ENCODE measurements at regions not wholly inside any gene's neighbourhood (a gene's known extent, or its start where the extent isn't known, plus 50 kb on each side); places are given as distances from the start of the nearest gene placed in this dataset.
"Not testable (repeated sequence)": the region's sequence is repeated elsewhere in the genome, so short reads cannot be mapped to it uniquely, and the experiment has no call there.

DNA sequence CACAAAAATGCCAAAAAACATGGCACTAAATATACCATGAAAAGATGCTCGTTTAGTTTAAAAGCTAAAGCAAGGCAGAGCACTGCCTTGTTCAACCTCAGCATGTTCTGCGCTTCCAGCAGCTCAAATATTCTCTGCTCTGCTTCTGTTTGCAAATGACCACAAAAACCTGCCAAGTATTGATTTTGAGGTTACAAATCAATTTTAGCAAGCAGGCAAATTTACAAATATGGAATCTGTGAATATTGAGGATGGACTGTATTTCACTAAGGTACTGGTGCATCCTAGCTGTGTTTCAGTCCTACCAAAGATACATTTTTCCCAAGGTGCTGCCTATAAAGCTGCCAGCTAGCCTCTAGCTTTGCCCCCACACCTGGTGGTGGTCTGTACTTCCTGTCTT, 449.9 kb downstream of the PREX1 start:
- H3K27me3 ChIP-seq: no peaks in the 10 kb centered on the region
- no peak overlapping the region for H3K4me3 ChIP-seq
- TF ChIP-seq, protein P1, sequence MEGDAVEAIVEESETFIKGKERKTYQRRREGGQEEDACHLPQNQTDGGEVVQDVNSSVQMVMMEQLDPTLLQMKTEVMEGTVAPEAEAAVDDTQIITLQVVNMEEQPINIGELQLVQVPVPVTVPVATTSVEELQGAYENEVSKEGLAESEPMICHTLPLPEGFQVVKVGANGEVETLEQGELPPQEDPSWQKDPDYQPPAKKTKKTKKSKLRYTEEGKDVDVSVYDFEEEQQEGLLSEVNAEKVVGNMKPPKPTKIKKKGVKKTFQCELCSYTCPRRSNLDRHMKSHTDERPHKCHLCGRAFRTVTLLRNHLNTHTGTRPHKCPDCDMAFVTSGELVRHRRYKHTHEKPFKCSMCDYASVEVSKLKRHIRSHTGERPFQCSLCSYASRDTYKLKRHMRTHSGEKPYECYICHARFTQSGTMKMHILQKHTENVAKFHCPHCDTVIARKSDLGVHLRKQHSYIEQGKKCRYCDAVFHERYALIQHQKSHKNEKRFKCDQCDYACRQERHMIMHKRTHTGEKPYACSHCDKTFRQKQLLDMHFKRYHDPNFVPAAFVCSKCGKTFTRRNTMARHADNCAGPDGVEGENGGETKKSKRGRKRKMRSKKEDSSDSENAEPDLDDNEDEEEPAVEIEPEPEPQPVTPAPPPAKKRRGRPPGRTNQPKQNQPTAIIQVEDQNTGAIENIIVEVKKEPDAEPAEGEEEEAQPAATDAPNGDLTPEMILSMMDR (IDR thresholded peaks at IDR 0.05): no peak
- TF ChIP-seq POLR2A (IDR thresholded peaks at IDR 0.05): no peak
- intact Hi-C loops (cut with DNase I): no loop called here
- H3K4me1 ChIP-seq: peaks cover 0 to 3% (median 0%) of the 10 kb centered on the region in 4 donors
- H3K36me3 ChIP-seq: no peaks in the 10 kb centered on the region
- WGBS (ENCODE audit: insufficient coverage, low coverage, low lambda C conversion rate, missing lambda C conversion rate): 16% methylated on average over 2 of the region's 2 CpGs
- H3K27ac ChIP-seq: no peak overlapping the region
- ATAC-seq (peak; percentile 29 to 64 (median 35)), DNase-seq (no peak)
- no peaks in the 10 kb centered on the region for H3K9me3 ChIP-seq

DNA sequence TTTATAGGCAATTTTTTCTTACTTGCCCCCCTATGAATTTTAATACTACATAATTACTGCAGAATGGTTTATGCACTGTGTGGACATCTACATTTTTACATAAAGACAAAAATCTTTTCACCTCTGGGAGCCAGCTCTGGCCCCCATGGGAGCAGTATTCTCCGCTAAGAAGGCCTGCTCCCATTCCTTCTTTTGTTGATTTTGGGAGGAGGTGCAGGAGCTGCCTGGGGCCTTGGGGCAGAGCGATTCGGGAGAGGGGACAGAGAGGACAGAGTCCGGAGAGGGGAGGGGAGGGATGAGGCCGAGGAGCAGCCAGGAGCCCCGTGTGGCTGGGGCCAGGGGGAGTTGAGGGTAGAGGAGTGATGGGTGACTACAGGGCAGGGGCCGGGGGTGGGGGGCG, 452.0 kb downstream of the PREX1 start:
- 36% methylated on average over 8 of the region's 8 CpGs for WGBS (ENCODE audit: insufficient coverage, low coverage, low lambda C conversion rate, missing lambda C conversion rate)
- H3K4me1 ChIP-seq: peaks cover 0 to 3% (median 0%) of the 10 kb centered on the region in 4 donors
- intact Hi-C loops (cut with DNase I): no loop called here
- H3K9me3 ChIP-seq: no peaks in the 10 kb centered on the region
- ATAC-seq: no peak
- H3K27me3 ChIP-seq: no peaks in the 10 kb centered on the region
- H3K27ac ChIP-seq: no peak overlapping the region
- no peak for DNase-seq
- H3K4me3 ChIP-seq: no peak overlapping the region
- TF ChIP-seq, protein P1 (IDR thresholded peaks at IDR 0.05): no peak
- TF ChIP-seq POLR2A (IDR thresholded peaks at IDR 0.05): no peak
- no peaks in the 10 kb centered on the region for H3K36me3 ChIP-seq

DNA sequence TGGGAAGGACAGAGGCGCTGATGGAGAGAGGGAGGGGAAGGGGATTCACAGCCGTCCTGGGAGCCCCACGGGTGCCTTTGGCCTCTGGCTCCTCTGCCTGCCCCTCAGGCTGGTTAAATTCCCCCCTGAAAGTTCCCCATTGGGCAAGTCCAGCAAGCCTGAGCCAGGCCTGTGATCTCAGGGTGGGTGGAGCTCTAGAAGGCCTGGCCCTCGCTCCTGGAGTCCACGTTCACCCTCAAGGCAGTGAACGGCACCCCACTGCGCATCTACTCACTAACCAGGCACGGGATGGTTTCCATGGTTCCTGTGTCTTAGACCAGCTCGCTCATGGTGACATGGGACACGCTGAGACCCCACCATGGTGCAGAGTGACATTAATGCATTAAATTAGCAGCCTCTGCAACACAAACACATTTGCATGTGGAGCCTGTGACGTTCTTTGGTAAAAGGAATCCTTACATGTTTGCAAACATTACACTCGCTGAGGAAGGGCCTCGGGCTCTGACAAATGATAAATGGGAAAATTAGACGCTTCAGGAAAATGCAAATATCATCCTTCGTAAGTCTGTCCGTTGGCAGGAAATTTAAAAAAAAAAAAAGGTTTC, 452.7 kb downstream of the PREX1 start:
- Histone ChIP-seq H3K4me1 (peaks cover 0 to 3% (median 0%) of the 10 kb centered on the region in 4 donors), H3K4me3 (no peak overlapping the region), H3K27ac (peak overlapping the region in 2 of 3 donors; percentile 21 to 33), H3K36me3 (no peaks in the 10 kb centered on the region), H3K9me3 (no peaks in the 10 kb centered on the region), H3K27me3 (no peaks in the 10 kb centered on the region)
- no peak for DNase-seq
- WGBS (ENCODE audit: insufficient coverage, low coverage, low lambda C conversion rate, missing lambda C conversion rate): 62% methylated on average over 10 of the region's 16 CpGs
- intact Hi-C loops (cut with DNase I): no loop called here
- no peak for ATAC-seq
- TF ChIP-seq, protein P1 (IDR thresholded peaks at IDR 0.05): no peak
- TF ChIP-seq POLR2A (IDR thresholded peaks at IDR 0.05): no peak

DNA sequence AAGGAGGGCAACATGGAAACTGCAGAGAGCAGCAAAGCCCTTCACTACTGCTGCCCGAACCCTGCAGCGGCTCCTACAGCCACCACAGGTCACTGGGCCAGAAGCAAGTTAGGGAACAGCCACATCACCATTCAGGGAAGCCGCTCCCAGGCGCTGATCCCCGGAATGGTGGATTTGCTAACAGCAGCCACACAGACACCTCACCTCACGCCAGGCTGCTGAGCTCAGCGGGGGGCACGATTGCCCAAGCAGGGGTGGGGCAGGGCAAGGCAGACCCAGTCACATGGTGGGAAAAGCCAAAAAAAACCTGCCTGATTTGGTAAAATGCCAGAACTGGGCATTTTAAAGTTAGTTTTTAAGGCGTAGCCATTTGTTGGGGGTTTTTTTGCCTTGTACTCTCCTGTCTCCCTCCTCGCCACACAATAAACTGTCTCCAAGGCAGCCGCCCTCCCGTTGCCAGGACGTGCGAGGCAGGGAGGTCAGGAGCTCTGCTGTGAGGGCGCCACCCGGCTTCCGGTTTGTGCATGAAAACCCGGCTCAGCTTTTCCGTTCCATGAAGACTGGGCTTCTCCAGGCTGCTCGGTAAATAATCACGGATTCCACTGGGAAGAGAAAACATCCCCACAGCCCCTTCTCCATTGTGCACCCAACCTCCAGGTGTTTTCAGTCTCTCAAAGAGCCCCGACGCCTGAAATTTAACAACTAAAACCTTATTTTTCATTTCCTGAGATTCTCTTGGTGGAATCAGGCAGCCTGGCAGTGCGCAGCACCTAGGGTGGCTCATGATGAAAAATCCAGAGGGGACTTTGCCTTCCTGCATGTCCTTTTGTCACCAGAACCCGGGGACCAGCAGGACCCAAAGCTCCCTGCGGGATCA, 453.5 kb downstream of the PREX1 start:
- 16% methylated on average over 13 of the region's 26 CpGs for WGBS (ENCODE audit: insufficient coverage, low coverage, low lambda C conversion rate, missing lambda C conversion rate)
- H3K36me3 ChIP-seq; H3K9me3 ChIP-seq; H3K4me3 ChIP-seq; intact Hi-C loops (cut with DNase I); H3K27me3 ChIP-seq; H3K4me1 ChIP-seq: not testable (repeated sequence)
- peak in 2 of 3 donors; percentile 51 to 69 for DNase-seq
- TF ChIP-seq, protein P1 (IDR thresholded peaks at IDR 0.05): peak in 2 of 4 donors; percentile 13 to 23
- H3K27ac ChIP-seq: peak overlapping the region in 2 of 3 donors; percentile 21 to 33
- ATAC-seq: peak; percentile 75 to 80 (median 78)

Data from right lobe of liver (tissue), 6 donors.